Stimulated activated CD8-positive, alpha-beta memory T cell treated with anti-CD3 and anti-CD28 coated beads, Interleukin-7, amount 100 ng/mL, for 48 hours (primary cell): ENCODE measurements at regions not wholly inside any gene's neighbourhood (a gene's known extent, or its start where the extent isn't known, plus 50 kb on each side); places are given as distances from the start of the nearest gene placed in this dataset.

ENCODE experiments used
- DNase-seq, 2 donors: peaks; one replicate each; pipeline ENCODE4 v3.0.0-alpha.2; 2020; ENCODE audit warnings: low read depth in 1 of 2; ENCODE audit errors: extremely low read depth in 1 of 2

DNA sequence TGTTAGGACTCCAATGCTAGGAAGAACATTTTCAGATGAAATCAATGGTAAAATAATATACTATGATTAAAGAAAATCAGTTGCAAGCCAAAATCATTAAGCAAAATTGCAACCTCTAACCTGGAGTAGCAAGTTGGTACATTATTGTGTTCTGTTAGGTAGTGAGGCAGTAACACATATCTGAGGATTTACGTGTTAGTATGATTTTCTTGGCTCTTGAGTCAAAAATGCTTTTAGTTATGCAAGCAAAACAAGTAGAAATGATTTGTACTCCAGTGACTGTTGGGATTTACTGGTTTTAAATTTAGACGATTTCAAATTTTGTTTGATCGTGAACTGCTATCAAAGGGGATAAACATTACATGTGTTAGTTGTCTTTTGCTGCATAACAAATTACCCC, 293.0 kb upstream of the BTBD3 start:
- no peak for DNase-seq

DNA sequence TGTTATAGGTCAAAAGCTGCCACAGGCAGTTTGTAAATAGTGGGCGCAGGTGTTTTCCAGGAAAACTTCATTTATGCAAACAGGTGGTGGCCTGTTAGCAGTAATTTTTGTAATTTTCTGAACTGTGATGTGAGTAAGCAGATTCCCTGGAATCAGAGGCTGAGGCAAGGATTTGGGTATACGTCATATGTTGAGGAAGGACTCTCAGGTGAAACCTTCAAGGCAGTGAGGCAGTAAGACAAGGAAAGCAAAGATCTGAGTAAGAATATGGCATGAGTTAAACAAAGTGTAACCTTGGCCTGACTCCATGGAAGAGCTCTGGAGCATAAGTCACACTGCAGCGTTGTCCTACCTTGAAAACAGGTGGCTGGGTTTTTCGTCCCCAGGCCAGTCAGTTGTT, 291.1 kb upstream of the BTBD3 start:
- no peak for DNase-seq

DNA sequence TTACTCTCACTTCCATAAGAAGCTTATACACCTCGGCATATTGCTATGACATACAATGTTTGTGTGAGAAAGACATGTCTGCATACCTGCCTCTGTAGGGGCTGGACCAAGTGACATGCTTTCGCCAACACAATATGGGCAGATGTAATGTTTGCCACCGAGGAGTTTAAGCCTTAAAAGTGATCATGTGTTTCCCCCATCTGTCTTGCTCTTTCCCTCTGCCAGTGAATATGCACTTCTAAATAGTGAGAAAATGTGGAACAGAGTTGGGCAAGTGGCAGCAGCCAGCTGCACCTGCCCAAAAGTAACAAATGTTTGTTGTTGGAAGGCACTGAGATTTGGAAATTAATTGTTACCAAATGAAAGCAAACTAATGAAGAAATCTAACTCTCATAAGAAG, 274.8 kb upstream of the BTBD3 start:
- DNase-seq = no peak

DNA sequence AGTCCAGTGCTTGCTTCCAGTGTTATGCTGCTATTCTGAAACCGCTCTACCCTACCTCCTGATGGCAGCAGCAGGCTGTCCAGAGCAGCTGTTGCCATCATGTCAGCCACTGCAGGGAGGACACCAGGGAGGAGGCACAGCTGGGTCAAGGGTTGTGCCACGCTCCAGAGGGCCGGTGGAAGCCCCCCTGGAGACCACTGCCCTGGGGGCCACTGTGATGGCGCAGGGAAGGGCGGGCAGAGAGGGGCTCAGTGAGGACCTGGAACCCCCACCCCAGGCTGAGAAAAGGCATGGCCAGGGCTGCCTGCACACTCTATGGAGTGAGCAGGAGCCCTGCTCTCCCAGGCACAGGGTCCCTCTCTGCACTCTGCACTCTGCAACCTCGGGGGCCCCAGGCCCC, 271.3 kb upstream of the BTBD3 start:
- no peak for DNase-seq

DNA sequence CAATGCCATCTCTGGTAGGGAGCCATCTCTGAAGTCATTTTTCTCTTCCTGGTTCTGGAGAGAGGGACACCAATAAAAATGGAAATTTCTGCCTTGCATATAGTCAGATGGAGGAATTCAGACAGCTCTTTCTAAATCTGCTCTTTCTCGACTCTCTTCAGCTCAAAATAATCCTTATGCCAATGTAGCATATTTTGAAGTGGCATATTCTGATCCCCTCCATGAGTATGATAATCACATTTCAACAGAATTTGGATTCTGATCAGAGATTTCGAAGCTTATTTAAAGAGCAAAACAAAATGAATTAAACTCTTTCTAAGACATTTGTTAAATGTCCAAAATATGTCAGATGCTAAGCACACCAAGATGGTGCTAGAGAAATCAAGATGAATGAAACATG, 267.1 kb upstream of the BTBD3 start:
- no peak for DNase-seq

DNA sequence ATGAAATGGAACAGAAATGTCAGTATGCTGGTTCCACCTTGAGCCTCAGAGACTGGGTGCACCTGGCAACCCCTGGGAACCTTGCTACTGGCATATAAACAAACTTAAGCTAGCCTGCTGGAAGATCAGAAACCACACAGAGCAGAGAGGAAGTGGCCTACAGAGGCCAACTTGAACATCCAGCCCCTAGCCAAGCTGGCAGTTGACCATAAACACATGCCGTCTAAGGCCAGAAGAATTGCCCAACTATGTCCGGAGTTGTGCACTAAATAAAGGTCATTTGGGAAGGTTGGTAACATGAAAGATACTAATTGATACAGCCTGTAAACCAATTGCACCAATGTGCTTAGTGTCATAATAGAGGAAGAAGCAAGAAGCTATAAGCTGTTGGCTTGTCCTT, 266.6 kb upstream of the BTBD3 start:
- DNase-seq = no peak

DNA sequence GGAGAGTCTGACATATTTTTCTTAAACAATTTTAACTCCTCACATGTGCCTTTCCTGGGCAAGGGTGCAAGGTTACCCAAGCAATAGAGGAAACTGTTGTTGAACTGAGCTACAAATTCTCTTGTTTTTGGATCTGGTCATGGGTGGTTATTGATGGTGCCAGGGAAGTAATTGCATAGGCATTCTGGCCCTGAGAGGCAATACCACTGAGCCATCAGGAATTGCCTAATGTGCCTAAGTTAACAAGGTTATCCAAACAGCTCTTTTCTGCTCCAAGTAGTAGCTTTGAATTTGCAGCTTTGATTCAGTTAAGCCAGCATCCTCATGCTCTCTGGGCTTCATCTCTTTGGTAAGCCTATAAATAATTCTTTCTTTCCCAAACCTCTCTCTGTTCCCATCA, 266.0 kb upstream of the BTBD3 start:
- DNase-seq = no peak

DNA sequence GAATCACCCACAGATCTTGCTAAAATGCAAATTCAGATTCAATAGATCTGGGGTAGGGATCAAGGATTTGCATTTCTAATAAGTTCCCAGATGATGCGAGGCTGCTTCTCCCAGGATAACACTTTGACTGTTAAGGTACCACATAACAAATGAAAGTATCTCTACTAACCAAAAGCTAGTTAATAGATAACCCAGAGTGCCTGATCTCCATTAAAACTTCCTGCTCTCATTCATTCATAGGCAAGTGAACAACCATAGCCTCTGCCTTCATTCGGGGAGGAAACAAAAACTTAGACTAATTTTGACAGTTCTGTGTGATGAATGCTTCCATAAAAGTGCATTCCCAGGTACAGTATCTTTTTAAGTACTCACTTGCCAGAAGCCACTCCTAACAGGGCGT, 265.6 kb upstream of the BTBD3 start:
- DNase-seq = no peak

DNA sequence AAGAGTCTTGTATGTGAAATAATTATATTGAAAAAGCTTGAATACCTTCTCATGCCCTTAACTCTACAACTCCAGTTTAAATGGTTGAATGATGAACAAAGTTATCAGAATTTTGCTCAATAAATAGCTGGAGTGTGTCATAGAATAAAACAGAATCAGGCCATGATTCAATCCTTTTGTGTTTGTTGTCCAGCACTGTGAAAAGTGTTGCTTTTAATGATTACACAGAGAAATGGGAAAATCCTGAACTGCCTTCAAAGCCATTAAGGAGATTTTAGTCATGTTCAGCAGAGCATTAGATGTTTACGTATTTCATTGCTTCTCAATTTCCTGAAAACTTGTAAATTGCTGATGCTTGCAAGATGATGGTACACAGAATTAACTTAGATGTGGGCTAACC, 262.9 kb upstream of the BTBD3 start:
- DNase-seq = no peak

DNA sequence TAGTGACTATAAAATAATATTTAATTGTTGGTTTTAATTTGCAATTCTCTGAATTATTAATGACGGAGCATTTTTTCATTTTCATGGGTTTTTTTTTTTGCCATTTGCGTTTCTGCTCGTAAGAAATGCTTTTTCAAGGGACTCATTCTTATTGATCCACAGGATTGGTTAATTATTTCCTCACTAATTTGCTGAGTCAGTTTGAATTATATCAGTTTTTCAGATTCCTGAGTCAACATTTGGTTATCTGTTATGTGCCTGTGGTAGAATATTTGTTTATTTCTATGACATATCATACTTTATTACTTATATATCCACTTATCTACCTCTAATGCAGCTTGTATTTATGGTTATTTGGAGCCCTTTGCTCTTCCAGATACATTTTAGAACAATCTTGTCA, 257.0 kb upstream of the BTBD3 start:
- no peak for DNase-seq

DNA sequence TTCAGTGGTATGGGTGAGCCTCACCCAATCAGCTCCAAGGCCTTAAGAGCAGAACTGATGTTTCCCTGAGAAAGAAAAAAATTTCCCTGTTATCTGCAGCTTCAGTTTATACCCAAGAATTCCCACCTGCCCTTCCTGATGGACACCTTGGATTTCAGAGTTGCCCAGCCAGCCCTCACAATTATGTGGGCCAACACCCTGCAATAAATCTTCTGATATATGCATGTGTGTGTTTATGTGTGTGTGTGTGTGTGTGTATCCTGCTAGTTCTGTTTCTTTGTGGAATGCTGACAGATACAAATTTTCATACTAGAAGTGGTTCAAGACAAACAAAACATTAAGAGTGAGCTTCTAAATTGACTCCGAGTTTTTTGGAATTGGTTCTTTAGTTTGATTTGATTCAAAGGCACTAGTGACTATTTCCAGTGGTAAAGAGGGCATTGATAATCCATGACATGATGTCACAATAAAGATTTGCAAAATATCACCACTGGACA, 246.6 kb upstream of the BTBD3 start:
- no peak for DNase-seq

DNA sequence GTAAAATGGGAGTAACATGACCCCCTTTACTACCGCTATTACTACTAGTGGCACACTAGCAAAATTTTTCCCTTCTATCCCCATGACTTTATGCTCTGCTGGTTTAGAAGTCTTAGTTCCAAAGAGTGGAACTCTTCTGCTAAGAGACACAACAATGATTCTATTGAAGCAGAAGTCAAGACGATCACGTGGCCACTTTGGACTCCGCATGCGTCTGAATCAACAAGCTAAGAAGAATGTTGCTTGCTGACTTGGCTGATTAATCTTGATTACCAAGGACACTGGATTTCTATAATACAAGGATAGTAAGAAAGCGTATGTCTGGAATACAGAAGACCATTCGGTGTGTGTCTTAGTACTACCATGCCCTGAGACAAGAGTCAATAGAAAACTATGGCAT, 244.7 kb upstream of the BTBD3 start:
- no peak for DNase-seq

DNA sequence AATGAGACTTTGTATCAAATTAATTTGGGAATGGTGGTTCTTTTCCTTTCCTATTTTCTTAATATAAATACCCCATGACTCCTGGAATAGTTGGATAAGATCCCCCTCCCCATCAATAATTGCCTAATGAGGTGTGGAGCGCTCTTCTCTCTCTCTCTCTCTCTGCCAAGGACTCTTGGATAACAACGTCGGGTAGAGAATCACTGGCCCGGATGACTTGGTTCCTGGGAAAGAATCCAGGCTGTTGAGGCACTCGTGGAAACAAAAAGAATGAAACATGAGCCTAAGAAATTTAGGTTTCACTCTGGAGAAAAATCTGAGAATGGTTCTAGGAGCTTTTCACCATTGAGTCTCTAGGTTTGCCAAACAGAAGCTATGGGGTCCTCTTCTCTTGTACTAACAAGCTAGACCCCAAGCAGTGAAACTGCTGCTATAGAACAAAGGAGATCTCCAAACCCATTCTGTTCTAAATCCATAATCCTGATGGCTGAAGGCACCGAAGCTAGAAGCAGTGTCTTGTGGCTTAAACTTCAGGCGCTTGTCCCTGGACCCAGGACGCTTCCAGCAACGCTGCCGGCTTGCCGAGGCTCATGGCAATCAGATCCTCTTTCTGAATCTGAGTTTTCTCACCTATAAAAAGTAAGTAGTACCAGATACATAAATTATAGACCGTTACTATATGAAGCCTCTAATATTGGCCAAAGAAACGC, 241.6 kb upstream of the BTBD3 start:
- no peak for DNase-seq

DNA sequence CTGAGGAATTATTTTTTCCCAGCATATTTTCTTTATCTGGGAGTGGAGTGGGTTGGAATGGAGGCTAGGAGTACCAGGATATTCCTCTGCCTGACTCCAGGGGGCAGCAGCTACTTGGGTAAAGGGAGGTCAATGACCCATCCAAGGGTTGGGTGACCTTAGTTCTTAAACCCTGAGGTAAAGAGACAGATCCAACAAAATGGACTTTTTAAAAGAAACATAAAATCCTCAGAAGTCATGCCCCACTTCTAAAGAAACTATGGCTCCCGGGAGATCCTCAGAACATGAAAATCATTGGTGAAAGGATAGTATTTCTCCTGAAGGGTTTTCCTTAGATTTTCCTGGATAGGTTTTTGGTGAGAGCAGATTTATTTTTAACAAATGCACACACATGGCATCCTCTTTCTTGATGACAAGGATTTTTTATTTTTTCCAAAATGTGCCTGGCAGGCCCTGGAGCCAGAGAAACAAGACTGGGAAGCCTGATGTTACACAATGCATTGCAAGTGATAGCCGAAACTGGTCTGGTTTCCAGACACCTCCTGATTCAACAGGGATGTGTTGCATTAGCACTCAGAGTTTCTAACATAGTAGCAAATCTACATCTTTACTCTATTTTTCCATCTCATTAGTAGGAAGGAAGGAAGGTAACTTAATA, 240.9 kb upstream of the BTBD3 start:
- peak in 1 of 2 donors; percentile 4 for DNase-seq

DNA sequence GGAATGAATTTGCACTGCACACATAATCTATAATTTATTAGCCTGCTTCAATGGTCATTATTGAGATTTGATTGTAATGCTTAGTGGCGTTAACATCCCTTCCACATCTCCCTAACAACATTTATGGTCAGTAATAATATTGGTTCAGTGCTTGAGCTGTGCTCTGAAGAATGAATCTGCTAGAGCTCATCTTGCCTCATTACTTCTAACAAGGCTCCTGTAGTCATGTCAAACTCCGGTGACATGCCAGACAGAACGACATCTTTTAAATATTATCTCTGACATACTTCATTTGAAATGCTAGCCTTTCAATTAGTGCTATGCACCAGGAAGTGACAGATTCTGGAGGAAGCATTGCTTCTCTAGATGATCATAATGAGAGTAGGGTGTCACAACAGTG, 240.3 kb upstream of the BTBD3 start:
- no peak for DNase-seq

DNA sequence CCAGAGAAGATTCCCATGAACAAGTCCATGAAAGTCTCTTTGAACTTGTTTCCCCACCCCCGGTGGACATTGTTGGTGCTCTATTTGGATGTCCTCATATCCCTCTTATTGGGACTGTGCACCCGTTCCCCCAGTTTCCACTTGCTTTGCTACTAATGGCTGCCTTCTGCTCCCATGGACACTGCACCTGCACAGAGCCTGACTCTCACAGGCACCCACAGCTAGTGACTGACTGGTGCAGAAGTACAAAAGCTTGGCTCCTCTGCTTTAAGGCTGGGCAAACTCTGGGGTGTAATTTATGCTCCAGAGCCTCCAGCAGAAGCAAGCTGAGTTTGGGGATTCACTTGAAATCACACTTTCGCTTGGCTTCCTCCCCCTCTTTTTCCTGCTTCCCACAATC, 239.9 kb upstream of the BTBD3 start:
- DNase-seq = no peak

DNA sequence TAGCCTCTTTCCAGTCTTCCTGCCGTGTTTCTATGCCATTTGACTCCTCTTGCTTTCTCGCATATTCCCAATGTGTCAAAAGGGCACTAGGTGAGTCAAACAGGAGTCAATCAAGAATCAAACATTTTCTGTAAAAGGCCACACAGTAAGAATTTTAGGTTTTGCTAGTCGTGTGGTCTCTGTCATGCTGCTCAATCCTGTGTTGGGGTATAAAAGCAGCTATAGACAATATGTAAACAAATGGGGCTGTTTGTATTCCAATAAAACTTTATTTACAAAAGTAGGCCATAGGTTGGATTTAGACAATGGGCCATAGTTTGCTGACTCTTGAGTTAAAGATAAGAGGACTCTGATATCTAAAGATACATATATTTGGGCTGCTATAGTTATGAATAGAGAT, 235.4 kb upstream of the BTBD3 start:
- no peak for DNase-seq

DNA sequence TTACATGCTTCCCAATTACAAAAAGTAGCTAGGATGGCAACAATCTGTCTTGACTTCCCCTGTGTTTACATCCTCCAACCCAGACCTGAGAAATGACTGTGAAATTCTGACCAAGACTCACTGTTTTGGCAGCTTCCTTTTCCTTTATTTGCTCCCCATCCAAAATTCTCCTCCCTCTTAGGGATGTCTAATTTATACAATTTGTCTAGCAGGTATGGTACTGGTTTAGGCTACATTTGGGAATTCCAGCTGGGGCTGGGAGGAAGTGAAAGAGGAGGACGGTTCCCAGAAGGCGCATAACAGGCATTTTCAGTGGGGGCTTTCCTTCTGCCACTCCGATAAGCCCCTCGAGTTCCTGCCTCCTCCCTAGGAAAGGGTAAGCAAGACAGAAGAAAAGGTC, 231.5 kb upstream of the BTBD3 start:
- DNase-seq = no peak

DNA sequence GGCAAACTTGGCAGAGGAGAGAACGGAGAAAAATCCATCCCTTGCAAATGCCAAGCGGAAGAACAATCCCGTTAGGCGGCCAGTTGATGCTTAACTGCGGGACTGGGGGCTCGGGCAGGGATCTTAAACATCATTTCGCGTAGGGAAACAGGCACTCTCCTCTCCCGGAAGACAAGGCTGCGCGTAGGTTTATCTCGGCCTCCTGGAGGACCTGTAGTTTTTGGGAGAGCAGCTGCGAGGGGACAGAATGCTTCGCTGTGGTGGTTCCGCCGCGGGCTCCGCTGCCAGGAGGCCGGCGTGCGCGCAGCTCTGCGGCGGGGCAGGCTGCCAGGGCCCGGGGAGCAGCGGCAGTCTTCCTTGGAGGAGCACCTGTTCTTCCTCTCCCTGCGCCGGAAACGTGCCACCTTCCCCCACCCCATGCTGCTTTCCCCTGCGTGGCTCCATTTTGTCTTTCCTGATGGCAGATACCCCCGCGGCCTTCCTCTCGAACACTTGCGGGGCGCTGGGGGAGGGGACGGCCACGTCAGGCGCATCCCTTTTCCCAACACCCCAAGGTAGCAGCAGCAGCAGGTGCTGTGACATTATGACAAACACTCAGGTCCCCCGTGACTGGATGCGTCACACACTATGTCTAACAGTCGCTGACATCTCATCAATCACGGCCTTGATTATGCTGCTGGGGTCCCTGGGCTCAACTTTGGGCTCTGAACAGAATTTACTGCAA, 230.7 kb upstream of the BTBD3 start:
- no peak for DNase-seq

DNA sequence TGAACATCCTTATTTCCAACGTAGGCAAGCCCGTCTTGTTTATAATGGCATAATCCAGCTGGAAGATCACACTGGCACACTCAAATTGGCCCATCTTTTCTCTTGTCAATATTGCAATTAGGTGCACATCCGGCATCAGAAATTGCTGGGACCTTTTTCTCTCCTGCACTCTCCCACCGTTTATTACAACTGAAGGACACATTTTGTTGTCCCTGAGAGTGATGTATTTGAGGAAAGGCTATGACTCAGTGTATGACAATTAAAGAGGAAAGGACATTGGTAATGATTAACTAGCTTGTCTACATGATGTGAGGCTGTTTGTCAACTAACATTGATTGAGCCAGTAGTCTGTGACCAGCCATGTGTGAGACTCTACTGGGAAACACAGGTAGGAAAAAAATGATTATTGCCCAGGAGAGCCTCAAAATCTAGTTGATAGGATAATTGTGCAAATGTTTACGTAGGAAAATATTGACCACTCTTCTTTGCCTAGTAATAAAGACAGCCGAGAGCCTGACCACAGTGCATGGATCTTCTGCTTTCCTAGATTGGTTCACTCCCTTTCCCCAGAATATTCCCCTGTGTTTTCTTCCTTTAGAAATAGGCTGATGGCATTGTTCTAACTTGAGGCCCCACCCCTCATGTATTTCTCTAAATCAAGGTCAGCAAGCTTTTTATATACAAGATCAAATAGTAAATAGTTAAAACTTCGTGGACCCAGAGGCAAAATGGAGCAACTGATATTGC, 230.0 kb upstream of the BTBD3 start:
- DNase-seq = no peak

DNA sequence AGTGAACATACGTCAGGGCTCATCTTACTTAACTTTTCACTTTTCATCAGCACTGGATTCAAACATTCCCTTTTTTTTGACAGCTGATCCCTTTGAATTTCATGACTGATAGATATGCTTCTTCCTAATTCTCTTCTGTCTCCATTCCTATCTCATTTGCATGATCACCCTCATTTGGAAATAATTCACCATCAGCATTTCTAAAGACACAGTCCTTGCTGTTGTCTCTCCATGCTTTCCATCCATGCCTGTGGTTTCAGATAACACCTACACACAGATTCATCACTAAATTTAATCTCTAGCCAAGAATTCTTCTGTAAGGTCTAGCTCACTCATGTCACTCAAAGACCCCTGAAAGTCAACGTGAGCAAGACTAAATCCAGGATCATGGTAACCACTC, 228.4 kb upstream of the BTBD3 start:
- DNase-seq = no peak
